ENCODE measurements at regions not wholly inside any gene's neighbourhood (a gene's known extent, or its start where the extent isn't known, plus 50 kb on each side); places are given as distances from the start of the nearest gene placed in this dataset.

DNA sequence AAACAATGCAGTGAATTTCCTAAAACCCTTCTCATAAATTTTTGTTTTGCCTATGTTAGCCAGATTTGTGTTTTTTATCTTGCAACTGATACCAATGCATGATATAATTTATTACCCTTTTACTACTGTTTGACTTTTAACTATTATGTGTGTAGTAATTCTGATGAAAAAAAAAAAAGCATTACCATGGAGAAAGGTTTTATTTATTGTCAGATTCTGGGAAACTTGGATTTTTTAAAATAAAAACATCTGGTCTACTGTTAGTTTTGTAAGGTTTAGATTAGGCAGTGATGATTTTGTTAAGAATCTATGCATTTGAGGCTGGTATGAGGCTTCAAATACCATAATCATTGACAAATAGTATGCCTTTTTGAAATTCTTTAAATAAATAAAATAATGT, 470.4 kb upstream of the ROBO1 start:
- CTCF ChIA-PET (ENCODE audit: low intra/inter-chr PET ratio), result no interaction called here

DNA sequence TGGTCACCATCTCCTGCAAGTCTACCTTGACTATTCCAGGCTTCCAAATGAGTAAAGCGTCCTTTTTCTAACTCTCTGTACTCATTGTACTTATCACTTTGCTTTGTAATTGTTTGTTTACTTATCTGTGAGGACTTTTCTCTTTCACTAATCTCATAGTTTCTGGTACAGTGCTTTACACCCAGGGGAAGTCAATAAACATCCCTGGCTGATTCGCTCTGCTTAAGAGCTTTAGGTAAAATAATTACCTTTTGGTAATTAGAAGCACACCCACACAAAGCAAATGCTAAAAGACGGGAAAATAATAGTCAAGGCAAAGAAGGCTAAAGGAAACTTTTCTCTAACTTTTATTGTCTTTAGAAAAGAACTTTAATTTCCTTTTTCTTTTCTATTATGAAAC, 466.9 kb upstream of the ROBO1 start:
- Histone ChIP-seq H4K20me1 (replicated peaks; ENCODE audit: control insufficient read depth, insufficient read depth, low read length) (no peaks in the 10 kb centered on the region), H3K36me3 (ENCODE audit: control insufficient read depth, insufficient read depth, low read length) (no peaks in the 10 kb centered on the region), H3K4me2 (ENCODE audit: insufficient read depth, low read length) (no peak overlapping the region), H3K9me3 (replicated peaks; ENCODE audit: control insufficient read depth, insufficient read depth, low read depth, low read length) (no peaks in the 10 kb centered on the region), H3K27ac (ENCODE audit: extremely low read depth, low read depth, low read length) (no peak overlapping the region), H3K27me3 (ENCODE audit: control insufficient read depth in 2 of 2, insufficient read depth in 2 of 2, low read length in 2 of 2) (no peaks in the 10 kb centered on the region), H3K4me1 (replicated peaks in 1 of 2; ENCODE audit: control insufficient read depth in 2 of 2, insufficient read depth in 2 of 2, low read length in 2 of 2) (no peaks in the 10 kb centered on the region), H3K9ac (ENCODE audit: insufficient read depth in 1 of 2, low read depth in 2 of 2, low read length in 2 of 2) (no peak overlapping the region), H3K79me2 (ENCODE audit: control insufficient read depth, insufficient read depth, low read length) (no peaks in the 10 kb centered on the region), H3K4me3 (no peak overlapping the region), H2AFZ (ENCODE audit: low read depth, low read length) (no peak overlapping the region), H3K9me1 (ENCODE audit: control insufficient read depth, insufficient read depth, low read length) (no peaks in the 10 kb centered on the region)
- ChIA-PET POLR2A (no interaction called here), CTCF (ENCODE audit: low intra/inter-chr PET ratio) (no interaction called here)
- DNase-seq (ENCODE audit: extremely low read depth in 1 of 4, low spot score in 3 of 4) (no peak), ATAC-seq (no peak), FAIRE-seq (no peak)
- WGBS (ENCODE audit: insufficient coverage, low coverage, missing lambda C conversion rate), result 6% methylated on average over 3 of the region's 3 CpGs
- in situ Hi-C loops (cut with MboI) (no loop called here), intact Hi-C loops (cut with micrococcal nuclease) (no loop called here)
- no TSS peak for BruUV-seq (replicated peaks)
- TF ChIP-seq RBFOX2 (IDR thresholded peaks at IDR 0.05; ENCODE audit: low read depth, low read length), result no peak
- TF ChIP-seq SRSF1 (IDR thresholded peaks at IDR 0.05; ENCODE audit: low read depth, low read length), result no peak
- TF ChIP-seq, protein P1, sequence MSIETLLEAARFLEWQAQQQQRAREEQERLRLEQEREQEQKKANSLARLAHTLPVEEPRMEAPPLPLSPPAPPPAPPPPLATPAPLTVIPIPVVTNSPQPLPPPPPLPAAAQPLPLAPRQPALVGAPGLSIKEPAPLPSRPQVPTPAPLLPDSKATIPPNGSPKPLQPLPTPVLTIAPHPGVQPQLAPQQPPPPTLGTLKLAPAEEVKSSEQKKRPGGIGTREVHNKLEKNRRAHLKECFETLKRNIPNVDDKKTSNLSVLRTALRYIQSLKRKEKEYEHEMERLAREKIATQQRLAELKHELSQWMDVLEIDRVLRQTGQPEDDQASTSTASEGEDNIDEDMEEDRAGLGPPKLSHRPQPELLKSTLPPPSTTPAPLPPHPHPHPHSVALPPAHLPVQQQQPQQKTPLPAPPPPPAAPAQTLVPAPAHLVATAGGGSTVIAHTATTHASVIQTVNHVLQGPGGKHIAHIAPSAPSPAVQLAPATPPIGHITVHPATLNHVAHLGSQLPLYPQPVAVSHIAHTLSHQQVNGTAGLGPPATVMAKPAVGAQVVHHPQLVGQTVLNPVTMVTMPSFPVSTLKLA (conservative IDR thresholded peaks at IDR 0.05), result no peak
- TF ChIP-seq, protein P2, sequence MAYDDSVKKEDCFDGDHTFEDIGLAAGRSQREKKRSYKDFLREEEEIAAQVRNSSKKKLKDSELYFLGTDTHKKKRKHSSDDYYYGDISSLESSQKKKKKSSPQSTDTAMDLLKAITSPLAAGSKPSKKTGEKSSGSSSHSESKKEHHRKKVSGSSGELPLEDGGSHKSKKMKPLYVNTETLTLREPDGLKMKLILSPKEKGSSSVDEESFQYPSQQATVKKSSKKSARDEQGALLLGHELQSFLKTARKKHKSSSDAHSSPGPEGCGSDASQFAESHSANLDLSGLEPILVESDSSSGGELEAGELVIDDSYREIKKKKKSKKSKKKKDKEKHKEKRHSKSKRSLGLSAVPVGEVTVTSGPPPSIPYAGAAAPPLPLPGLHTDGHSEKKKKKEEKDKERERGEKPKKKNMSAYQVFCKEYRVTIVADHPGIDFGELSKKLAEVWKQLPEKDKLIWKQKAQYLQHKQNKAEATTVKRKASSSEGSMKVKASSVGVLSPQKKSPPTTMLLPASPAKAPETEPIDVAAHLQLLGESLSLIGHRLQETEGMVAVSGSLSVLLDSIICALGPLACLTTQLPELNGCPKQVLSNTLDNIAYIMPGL (CRISPR knock-in tag; IDR thresholded peaks at IDR 0.05), result no peak
- TF ChIP-seq MAZ (CRISPR knock-in tag; conservative IDR thresholded peaks at IDR 0.05 in 1 of 2, IDR thresholded peaks at IDR 0.05 in 1 of 2), result no peak
- TF ChIP-seq PURB (CRISPR knock-in tag; IDR thresholded peaks at IDR 0.05; ENCODE audit: low read depth), result no peak
- no peak for TF ChIP-seq ZNF584 (CRISPR knock-in tag; IDR thresholded peaks at IDR 0.05; ENCODE audit: low read depth)

More for the DNA sequence above, 470.4 kb upstream of the ROBO1 start:
- no TSS peak for BruUV-seq (replicated peaks)
- no peaks in the 10 kb centered on the region for H3K9me3 ChIP-seq (replicated peaks; ENCODE audit: control insufficient read depth, insufficient read depth, low read depth, low read length)
- no peak overlapping the region for H3K4me3 ChIP-seq
- H3K9ac ChIP-seq (ENCODE audit: insufficient read depth in 1 of 2, low read depth in 2 of 2, low read length in 2 of 2), result no peak overlapping the region
- H3K27me3 ChIP-seq (ENCODE audit: control insufficient read depth in 2 of 2, insufficient read depth in 2 of 2, low read length in 2 of 2), result no peaks in the 10 kb centered on the region
- FAIRE-seq, result no peak
- no peak for ATAC-seq
- POLR2A ChIA-PET, result no interaction called here
- no peaks in the 10 kb centered on the region for H3K4me1 ChIP-seq (replicated peaks in 1 of 2; ENCODE audit: control insufficient read depth in 2 of 2, insufficient read depth in 2 of 2, low read length in 2 of 2)
- H2AFZ ChIP-seq (ENCODE audit: low read depth, low read length), result no peak overlapping the region
- H4K20me1 ChIP-seq (replicated peaks; ENCODE audit: control insufficient read depth, insufficient read depth, low read length), result no peaks in the 10 kb centered on the region
- no peaks in the 10 kb centered on the region for H3K79me2 ChIP-seq (ENCODE audit: control insufficient read depth, insufficient read depth, low read length)
- H3K4me2 ChIP-seq (ENCODE audit: insufficient read depth, low read length), result no peak overlapping the region
- TF ChIP-seq ATF1 (CRISPR knock-in tag; IDR thresholded peaks at IDR 0.05), result no peak
- no peak for TF ChIP-seq ATF1 (tag; IDR thresholded peaks at IDR 0.05)
- TF ChIP-seq ZNF184 (CRISPR knock-in tag; IDR thresholded peaks at IDR 0.05), result no peak
- TF ChIP-seq, protein P3, sequence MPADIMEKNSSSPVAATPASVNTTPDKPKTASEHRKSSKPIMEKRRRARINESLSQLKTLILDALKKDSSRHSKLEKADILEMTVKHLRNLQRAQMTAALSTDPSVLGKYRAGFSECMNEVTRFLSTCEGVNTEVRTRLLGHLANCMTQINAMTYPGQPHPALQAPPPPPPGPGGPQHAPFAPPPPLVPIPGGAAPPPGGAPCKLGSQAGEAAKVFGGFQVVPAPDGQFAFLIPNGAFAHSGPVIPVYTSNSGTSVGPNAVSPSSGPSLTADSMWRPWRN (IDR thresholded peaks at IDR 0.05; ENCODE audit: low read depth), result no peak
- no peak for TF ChIP-seq CC2D1A (IDR thresholded peaks at IDR 0.05)
- TF ChIP-seq CHD1 (IDR thresholded peaks at IDR 0.05; ENCODE audit: low read length), result no peak
- TF ChIP-seq CBFA2T2 (conservative IDR thresholded peaks at IDR 0.05), result no peak
- TF ChIP-seq ZNF3 (CRISPR knock-in tag; IDR thresholded peaks at IDR 0.05), result no peak
- TF ChIP-seq, protein P4, sequence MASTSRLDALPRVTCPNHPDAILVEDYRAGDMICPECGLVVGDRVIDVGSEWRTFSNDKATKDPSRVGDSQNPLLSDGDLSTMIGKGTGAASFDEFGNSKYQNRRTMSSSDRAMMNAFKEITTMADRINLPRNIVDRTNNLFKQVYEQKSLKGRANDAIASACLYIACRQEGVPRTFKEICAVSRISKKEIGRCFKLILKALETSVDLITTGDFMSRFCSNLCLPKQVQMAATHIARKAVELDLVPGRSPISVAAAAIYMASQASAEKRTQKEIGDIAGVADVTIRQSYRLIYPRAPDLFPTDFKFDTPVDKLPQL (IDR thresholded peaks at IDR 0.05; ENCODE audit: extremely low read depth, insufficient read length), result no peak
- no peak for TF ChIP-seq STAT5B (CRISPR knock-in tag; IDR thresholded peaks at IDR 0.05)
- TF ChIP-seq NONO (IDR thresholded peaks at IDR 0.05; ENCODE audit: low read depth in 2 of 2, low read length in 1 of 2), result no peak
- DNase-seq (ENCODE audit: extremely low read depth in 1 of 4, low spot score in 3 of 4), result no peak
- no peak overlapping the region for H3K27ac ChIP-seq (ENCODE audit: extremely low read depth, low read depth, low read length)
- H3K36me3 ChIP-seq (ENCODE audit: control insufficient read depth, insufficient read depth, low read length), result no peaks in the 10 kb centered on the region
- no peaks in the 10 kb centered on the region for H3K9me1 ChIP-seq (ENCODE audit: control insufficient read depth, insufficient read depth, low read length)
- intact Hi-C loops (cut with micrococcal nuclease) (no loop called here), in situ Hi-C loops (cut with MboI) (no loop called here)

Data from K562 (cell line).